ENCODE measurements at regions not wholly inside any gene's neighbourhood (a gene's known extent, or its start where the extent isn't known, plus 50 kb on each side); places are given as distances from the start of the nearest gene placed in this dataset.

DNA sequence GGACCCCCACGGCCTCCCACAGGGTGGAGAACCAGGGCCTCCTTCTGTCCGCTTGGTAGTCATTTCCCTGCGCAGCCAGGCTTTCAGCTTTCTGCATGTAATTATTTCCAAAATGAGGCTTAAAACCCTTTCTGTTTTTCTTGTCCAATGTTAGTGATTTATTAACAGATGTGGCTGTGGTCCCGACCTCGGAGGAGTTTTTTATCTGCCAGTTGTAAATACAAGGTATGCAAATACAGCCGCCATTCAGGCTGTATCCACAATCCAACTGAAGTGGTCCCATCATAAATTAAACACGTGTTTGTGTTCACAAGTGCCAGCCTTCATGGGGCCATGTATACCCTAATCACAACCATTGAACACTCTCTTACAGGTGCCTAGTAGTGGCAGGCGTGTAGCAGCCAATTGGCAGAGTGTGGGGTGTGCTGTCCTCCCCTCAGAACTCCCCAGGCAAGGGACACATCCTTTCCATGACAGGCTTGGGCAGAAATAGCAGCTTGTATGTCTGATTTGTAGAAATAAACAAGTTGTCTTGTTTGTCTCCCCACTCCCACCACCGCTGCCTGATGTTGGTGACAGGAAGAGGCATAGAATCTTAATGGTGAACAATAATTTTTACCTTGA lies 251.3 kb upstream of the MKI67 start:
- H3K36me3 Mint-ChIP-seq (ENCODE audit: low read depth) = no peaks in the 10 kb centered on the region
- no peaks in the 10 kb centered on the region for H3K4me1 Mint-ChIP-seq (ENCODE audit: low read depth)
- H3K27me3 Mint-ChIP-seq = peaks cover 12% of the 10 kb centered on the region
- no peak overlapping the region for H3K4me3 Mint-ChIP-seq
- H3K9me3 Mint-ChIP-seq = no peaks in the 10 kb centered on the region
- no peak overlapping the region for H3K27ac Mint-ChIP-seq

DNA sequence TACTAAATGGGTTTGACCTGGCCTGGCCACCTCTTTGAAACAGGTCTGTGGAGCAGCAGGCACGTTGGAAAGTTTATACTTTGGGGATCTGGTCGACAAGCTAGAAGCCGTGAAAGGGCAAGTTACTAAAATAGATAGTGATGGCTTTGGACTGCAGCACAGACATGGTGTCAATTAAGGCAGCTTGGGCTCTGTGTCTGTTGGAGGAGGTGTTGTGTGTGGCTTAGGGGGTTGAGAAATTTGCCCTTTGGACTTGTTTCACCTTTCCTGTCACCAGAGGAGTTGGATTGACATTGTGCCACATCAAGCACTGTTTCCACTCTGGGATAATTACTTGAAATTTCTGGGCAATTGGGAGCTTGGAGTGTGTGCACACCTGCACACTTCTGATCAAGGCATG lies 251.8 kb upstream of the MKI67 start:
- Mint-ChIP-seq H3K27ac (no peak overlapping the region), H3K36me3 (ENCODE audit: low read depth) (no peaks in the 10 kb centered on the region), H3K4me1 (ENCODE audit: low read depth) (no peaks in the 10 kb centered on the region), H3K9me3 (no peaks in the 10 kb centered on the region), H3K27me3 (peaks cover 12% of the 10 kb centered on the region), H3K4me3 (no peak overlapping the region)

DNA sequence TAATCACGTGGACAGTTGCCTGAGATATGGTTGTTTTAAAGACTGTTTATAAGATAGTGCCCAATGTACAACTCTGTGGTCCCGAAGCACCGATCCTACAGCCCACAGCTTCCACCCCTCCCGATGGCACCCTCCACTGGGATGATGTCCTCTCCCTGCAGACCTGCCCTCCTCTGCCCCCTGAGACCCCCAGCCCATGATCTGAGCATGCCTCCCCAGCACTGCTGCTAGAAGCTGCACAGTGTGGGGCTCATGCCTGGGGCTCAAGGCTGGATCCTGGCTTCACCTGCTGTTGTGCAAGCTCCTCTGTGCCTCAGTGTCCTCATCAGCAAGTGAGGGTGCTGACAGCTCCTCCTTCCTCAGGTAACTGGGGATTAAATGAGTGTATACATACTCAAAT lies 254.7 kb upstream of the MKI67 start:
- H3K9me3 Mint-ChIP-seq = no peaks in the 10 kb centered on the region
- peaks cover 6% of the 10 kb centered on the region for H3K27me3 Mint-ChIP-seq
- H3K36me3 Mint-ChIP-seq (ENCODE audit: low read depth) = no peaks in the 10 kb centered on the region
- no peaks in the 10 kb centered on the region for H3K4me1 Mint-ChIP-seq (ENCODE audit: low read depth)
- no peak overlapping the region for H3K4me3 Mint-ChIP-seq
- no peak overlapping the region for H3K27ac Mint-ChIP-seq

DNA sequence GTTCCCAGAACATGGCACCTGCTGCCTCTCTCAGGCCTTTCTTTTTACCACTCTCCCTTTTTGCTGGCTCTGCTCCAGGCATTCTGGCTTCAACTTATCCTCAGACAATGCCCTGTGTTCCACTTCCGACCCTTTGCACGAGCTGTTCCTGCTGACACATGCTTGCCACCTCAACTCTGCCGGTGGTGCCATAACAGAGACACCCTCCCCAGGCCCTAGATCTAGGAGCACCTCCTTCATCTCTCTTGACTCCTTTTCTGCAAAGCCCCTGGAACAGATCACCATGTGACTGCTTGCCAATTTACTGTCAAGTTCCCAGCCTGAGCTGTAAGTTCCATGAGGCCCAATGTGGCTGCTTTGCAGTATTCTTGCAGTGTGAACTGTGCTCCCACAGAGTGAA lies 256.0 kb upstream of the MKI67 start:
- no peaks in the 10 kb centered on the region for H3K4me1 Mint-ChIP-seq (ENCODE audit: low read depth)
- H3K4me3 Mint-ChIP-seq = no peak overlapping the region
- no peaks in the 10 kb centered on the region for H3K9me3 Mint-ChIP-seq
- H3K27ac Mint-ChIP-seq = no peak overlapping the region
- peaks cover 3% of the 10 kb centered on the region for H3K27me3 Mint-ChIP-seq
- H3K36me3 Mint-ChIP-seq (ENCODE audit: low read depth) = no peaks in the 10 kb centered on the region

DNA sequence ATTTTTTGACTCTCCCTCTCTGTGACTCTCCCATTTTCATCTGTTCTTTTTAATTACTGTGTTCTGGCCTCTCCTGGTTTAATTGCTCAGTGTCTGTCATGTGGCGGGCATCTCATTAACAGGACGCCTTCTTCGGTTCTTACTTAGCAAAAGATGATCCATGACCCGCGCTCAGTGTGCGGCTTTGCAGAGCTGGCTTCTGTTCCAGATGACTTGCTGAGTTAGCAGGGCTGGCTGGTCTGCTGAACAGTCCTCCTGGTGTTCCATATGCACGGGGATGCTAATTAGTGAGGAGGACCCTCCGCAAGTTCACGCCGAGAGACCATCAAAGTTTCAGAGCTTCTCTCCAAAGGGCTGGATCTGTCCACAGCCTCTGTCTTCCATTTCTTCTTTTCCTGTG lies 258.6 kb upstream of the MKI67 start:
- Mint-ChIP-seq H3K9me3 (no peaks in the 10 kb centered on the region), H3K27ac (no peak overlapping the region), H3K4me1 (ENCODE audit: low read depth) (no peaks in the 10 kb centered on the region), H3K4me3 (no peak overlapping the region), H3K27me3 (peaks cover 9% of the 10 kb centered on the region), H3K36me3 (ENCODE audit: low read depth) (no peaks in the 10 kb centered on the region)

DNA sequence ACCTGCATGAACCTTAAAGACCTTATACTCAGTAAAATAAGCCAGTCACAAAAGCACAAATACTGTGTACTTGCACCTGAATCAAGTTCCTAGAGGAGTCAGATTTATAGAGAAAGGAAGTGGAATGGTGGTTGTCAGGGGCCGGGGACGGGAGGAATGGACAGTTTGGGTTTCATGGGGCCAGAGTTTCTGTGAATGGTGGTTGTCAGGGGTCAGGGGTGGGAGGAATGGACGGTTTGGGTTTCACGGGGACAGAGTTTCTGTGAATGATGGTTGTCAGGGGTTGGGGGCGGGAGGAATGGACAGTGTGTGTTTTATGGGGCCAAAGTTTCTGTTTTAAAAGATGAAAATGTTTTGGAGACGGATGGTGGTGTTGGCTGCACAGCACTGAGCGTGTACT lies 260.0 kb upstream of the MKI67 start:
- H3K27me3 Mint-ChIP-seq = peaks cover 21% of the 10 kb centered on the region
- H3K27ac Mint-ChIP-seq = no peak overlapping the region
- H3K36me3 Mint-ChIP-seq (ENCODE audit: low read depth) = no peaks in the 10 kb centered on the region
- no peaks in the 10 kb centered on the region for H3K4me1 Mint-ChIP-seq (ENCODE audit: low read depth)
- no peak overlapping the region for H3K4me3 Mint-ChIP-seq
- H3K9me3 Mint-ChIP-seq = no peaks in the 10 kb centered on the region

DNA sequence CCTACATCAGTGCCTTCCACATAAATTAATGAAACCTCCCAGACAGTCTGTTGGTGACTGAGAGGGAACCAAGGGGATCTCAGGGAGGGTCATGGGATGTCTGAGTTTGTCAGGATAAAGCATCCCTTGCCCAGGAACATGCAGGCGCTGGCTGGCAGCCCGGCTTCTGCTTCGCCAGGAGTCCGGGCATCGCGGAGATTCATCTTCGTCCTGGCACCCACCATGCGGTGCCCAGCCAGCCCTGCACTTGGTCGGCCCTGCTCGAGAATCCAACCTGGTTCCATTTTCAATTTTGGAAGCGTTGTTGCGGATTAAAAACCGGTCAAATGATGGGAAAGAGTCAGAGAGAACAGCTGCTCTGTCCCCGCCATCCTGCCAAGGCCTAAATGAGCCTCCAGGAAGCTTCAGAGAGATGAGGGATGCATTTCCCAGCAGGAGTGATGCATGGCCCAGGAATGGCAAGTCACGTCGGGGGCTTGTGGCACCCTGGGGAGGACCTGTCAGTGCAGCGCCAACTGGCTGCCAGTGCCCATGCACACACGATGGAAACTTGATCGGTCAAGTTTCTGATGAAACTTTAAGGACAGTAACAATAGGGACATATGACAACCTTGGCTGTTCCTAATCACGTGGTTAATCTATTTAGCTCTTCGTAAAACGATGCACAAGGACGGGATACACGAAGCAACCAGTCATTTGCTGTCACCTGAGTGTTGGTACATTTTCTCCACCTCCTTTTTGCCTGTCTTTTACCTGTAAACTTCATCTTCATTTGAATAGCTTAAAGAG lies 260.8 kb upstream of the MKI67 start:
- Mint-ChIP-seq H3K36me3 (ENCODE audit: low read depth) (no peaks in the 10 kb centered on the region), H3K4me1 (ENCODE audit: low read depth) (no peaks in the 10 kb centered on the region), H3K9me3 (no peaks in the 10 kb centered on the region), H3K27ac (no peak overlapping the region), H3K4me3 (no peak overlapping the region), H3K27me3 (peaks cover 21% of the 10 kb centered on the region)

DNA sequence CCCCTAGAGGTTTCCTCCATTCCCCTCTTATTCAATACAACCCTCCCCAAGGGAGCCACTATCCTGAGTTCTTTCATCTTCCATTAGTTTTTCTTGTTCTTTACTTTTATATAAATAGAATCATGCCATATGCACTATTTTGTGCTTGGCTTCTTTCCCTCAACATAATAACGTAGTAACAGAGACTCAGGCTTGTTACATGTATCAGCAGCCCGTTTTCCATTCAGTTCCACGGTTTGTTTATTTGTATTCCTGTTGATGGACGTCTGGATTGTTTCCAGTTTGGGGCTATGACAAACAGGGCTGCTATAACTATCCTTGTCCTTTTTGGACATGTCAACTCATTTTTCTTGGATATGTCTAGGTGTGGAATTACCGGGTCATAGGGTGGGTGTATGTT lies 264.4 kb upstream of the MKI67 start:
- Mint-ChIP-seq H3K4me3 (no peak overlapping the region), H3K36me3 (ENCODE audit: low read depth) (no peaks in the 10 kb centered on the region), H3K4me1 (ENCODE audit: low read depth) (no peaks in the 10 kb centered on the region), H3K27ac (no peak overlapping the region), H3K27me3 (peaks cover 21% of the 10 kb centered on the region), H3K9me3 (no peaks in the 10 kb centered on the region)

DNA sequence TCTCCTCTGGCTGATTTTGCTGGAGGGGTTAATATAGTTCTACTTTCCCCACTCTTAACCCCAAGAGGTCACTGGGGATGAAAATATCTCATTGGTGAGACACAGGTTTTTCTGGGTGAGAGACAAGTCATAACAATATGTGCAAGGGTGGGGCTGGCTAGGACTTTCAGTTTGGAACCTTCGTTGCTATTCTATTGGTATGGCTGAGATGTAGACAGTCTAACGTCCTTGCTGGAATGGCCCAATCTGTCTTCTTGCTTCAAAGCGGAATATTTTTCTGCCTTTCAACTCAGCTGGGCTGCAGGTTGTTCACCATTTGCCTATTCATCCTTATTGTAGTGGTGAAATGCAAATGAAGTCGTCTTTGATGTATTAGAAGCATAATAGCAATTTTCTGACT lies 267.3 kb upstream of the MKI67 start:
- Mint-ChIP-seq H3K9me3 (no peaks in the 10 kb centered on the region), H3K4me1 (ENCODE audit: low read depth) (no peaks in the 10 kb centered on the region), H3K27ac (no peak overlapping the region), H3K27me3 (peaks cover 21% of the 10 kb centered on the region), H3K4me3 (no peak overlapping the region), H3K36me3 (ENCODE audit: low read depth) (no peaks in the 10 kb centered on the region)

DNA sequence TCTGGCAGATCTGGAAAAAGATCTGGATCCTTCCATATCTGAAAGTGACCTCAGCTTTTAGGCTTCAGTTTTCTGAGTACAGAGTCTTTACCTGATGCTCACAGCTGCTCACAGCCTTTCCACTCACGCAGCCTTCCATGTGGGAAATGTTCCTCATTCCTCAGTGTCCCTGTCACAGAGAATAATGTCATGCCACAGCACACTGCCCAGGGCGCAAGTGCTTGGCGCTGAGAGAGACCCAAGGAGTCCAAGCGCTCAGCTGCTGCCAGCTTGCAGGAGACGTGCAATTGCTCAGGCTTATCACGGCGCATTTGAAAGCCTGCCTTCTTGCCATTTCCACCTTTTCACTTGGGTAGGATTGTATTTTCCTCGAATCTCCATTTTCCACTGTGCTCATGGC lies 271.9 kb upstream of the MKI67 start:
- no peak overlapping the region for H3K4me3 Mint-ChIP-seq
- H3K27me3 Mint-ChIP-seq = no peaks in the 10 kb centered on the region
- H3K27ac Mint-ChIP-seq = no peak overlapping the region
- no peaks in the 10 kb centered on the region for H3K36me3 Mint-ChIP-seq (ENCODE audit: low read depth)
- no peaks in the 10 kb centered on the region for H3K4me1 Mint-ChIP-seq (ENCODE audit: low read depth)
- peaks cover 8% of the 10 kb centered on the region for H3K9me3 Mint-ChIP-seq

DNA sequence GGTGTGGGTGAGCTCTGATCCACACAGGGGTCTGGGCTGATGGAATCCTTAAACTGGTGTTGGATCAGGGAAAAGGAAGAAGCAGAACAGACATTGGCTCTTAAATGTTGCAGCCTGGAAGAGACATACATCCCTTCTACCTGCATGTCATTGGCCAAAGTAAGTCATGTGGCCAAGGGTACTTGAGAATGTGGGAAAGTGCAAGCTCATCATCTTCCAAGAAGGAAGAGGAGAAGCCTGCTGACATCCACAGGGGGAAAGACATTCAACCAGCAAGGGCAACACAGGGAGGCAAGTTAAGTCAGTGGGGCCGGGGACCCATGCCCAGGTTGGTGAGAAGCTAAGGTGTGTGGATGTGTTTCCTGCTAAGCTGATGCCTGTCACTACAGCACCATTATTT lies 272.8 kb upstream of the MKI67 start:
- H3K4me3 Mint-ChIP-seq = no peak overlapping the region
- peaks cover 8% of the 10 kb centered on the region for H3K9me3 Mint-ChIP-seq
- no peaks in the 10 kb centered on the region for H3K4me1 Mint-ChIP-seq (ENCODE audit: low read depth)
- H3K36me3 Mint-ChIP-seq (ENCODE audit: low read depth) = no peaks in the 10 kb centered on the region
- no peak overlapping the region for H3K27ac Mint-ChIP-seq
- H3K27me3 Mint-ChIP-seq = no peaks in the 10 kb centered on the region

DNA sequence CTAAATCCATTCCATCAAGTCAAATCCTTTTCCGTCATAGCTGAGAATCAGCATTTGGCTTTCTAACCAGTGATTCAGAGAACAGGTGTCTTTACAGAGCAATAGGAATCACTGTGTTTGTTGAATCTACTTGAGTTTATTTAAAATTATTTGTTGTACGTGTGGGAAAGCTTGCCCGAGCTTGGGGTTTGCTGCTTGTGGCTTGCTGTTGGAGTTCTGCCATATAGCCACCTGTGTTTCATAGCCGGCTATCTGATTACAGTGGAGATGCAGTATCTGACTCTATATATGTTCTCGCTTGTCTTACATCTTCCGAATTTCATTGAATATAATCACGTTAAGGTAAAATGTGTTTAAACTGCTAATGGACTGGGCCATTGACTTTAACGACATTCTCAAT lies 274.3 kb upstream of the MKI67 start:
- Mint-ChIP-seq H3K4me3 (no peak overlapping the region), H3K4me1 (ENCODE audit: low read depth) (no peaks in the 10 kb centered on the region), H3K27ac (no peak overlapping the region), H3K36me3 (ENCODE audit: low read depth) (no peaks in the 10 kb centered on the region), H3K27me3 (no peaks in the 10 kb centered on the region), H3K9me3 (peaks cover 8% of the 10 kb centered on the region)

DNA sequence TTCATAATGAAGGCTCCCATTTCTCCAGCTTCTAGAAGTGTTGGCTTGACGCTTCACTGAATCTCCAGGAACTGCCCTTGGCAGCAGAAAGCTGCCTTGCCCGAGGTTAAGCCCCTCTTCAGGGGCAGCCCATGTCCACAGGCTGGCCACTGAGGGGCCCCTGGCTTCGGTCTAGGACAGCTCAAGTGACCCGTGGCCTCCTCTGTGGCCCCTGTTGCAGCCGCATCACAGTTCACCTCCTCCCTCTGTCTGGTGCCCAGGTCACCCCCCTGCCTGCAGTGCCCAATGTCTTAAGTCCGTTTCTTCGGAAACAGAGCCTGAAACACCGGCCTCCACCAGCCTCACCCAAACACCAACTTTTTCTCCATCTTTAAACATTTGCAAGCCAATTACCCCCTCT lies 279.2 kb upstream of the MKI67 start:
- H3K27me3 Mint-ChIP-seq = no peaks in the 10 kb centered on the region
- H3K4me3 Mint-ChIP-seq = no peak overlapping the region
- peaks cover 8% of the 10 kb centered on the region for H3K9me3 Mint-ChIP-seq
- H3K4me1 Mint-ChIP-seq (ENCODE audit: low read depth) = no peaks in the 10 kb centered on the region
- H3K36me3 Mint-ChIP-seq (ENCODE audit: low read depth) = no peaks in the 10 kb centered on the region
- no peak overlapping the region for H3K27ac Mint-ChIP-seq

DNA sequence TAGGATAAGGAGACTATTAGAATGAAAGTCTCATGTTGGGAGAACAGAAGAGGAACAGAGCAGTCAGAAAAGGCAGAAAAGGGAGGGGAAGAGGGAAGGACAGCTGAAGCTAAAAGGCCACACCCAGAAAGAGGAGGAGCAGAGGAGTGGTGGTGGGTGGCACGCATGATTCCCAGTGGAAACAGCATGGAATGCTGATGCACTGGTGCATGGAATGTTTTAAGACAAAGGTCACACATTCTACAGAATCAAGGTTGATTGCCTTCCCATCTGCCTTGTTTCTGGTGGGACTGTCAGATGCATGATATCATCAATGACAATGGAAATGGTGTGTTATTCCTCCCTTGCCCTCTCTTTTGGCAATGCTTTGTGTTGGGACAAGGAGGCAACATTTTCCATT lies 285.4 kb upstream of the MKI67 start:
- H3K27me3 Mint-ChIP-seq = no peaks in the 10 kb centered on the region
- H3K4me1 Mint-ChIP-seq (ENCODE audit: low read depth) = no peaks in the 10 kb centered on the region
- no peaks in the 10 kb centered on the region for H3K36me3 Mint-ChIP-seq (ENCODE audit: low read depth)
- no peaks in the 10 kb centered on the region for H3K9me3 Mint-ChIP-seq
- no peak overlapping the region for H3K27ac Mint-ChIP-seq
- no peak overlapping the region for H3K4me3 Mint-ChIP-seq

DNA sequence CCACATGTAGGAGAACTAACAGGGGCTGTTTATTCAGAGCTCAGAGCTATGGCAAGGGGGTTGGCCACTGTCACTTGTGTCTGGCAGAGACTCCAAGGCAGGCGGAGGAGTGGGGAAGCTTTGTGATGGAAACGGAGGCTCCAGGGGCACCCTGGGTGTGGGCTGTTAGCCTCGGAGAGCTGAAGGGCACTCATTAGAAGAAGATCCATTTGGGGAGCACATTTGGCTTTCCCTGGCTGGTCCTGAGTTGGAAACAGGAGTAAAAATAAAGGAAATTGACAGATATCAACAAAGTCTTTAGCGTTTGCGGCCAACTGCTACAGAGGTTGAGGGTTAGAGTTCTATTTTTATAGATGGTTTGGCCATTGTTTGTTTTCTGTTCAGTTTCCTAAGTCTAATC lies 288.3 kb upstream of the MKI67 start:
- Mint-ChIP-seq H3K27ac (no peak overlapping the region), H3K4me1 (ENCODE audit: low read depth) (no peaks in the 10 kb centered on the region), H3K9me3 (no peaks in the 10 kb centered on the region), H3K27me3 (no peaks in the 10 kb centered on the region), H3K4me3 (no peak overlapping the region), H3K36me3 (ENCODE audit: low read depth) (no peaks in the 10 kb centered on the region)

DNA sequence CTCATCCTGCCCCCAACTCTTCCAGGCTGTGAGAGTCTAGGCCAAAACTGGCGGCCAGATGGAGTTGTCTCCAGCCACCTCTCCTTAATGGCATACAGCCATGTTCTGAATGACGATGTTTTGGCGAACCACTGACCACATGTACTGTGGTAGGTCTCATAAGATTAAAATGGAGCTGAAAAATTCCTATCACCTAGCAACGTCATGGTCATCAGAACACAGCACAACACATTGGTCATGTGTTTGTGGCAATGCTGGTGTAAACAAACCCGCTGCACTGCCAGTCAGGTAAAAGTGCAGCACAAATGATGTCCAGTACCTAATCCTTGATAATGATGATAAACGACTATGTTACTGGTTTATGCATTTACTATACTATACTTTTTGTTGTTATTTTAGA lies 290.0 kb upstream of the MKI67 start:
- H3K4me1 Mint-ChIP-seq (ENCODE audit: low read depth) = no peaks in the 10 kb centered on the region
- no peaks in the 10 kb centered on the region for H3K27me3 Mint-ChIP-seq
- H3K27ac Mint-ChIP-seq = no peak overlapping the region
- H3K36me3 Mint-ChIP-seq (ENCODE audit: low read depth) = no peaks in the 10 kb centered on the region
- no peaks in the 10 kb centered on the region for H3K9me3 Mint-ChIP-seq
- H3K4me3 Mint-ChIP-seq = no peak overlapping the region

Data from stimulated activated naive CD8-positive, alpha-beta T cell treated with anti-CD3 and anti-CD28 coated beads, Interleukin-15, Interleukin-2, amounts not matched to agents 100 ng/mL and 50 ng/mL, for 24 hours (primary cell).